ENCODE measurements at regions not wholly inside any gene's neighbourhood (a gene's known extent, or its start where the extent isn't known, plus 50 kb on each side); places are given as distances from the start of the nearest gene placed in this dataset.

- H3K9me3 ChIP-seq (ENCODE audit: low read length), result no peaks in the 10 kb centered on the region
- no peaks in the 10 kb centered on the region for H3K9me2 ChIP-seq (ENCODE audit: insufficient read depth, low read length)
- no peaks in the 10 kb centered on the region for H3K27me3 ChIP-seq (ENCODE audit: insufficient read depth, low read depth, low read length)
- no peak overlapping the region for H3K9ac ChIP-seq (ENCODE audit: low read length)
- H3K27ac ChIP-seq (ENCODE audit: low read length), result no peak overlapping the region
- no peaks in the 10 kb centered on the region for H3K36me3 ChIP-seq (ENCODE audit: insufficient read depth, low read length)
- H3K4me2 ChIP-seq (ENCODE audit: low read length), result no peak overlapping the region
- no peaks in the 10 kb centered on the region for H3F3A ChIP-seq (ENCODE audit: insufficient read depth, low read length, poor library complexity, severe bottlenecking)
- no peaks in the 10 kb centered on the region for H3K79me2 ChIP-seq (replicated peaks; ENCODE audit: insufficient read depth, low read length)
- TF ChIP-seq CTCF (IDR thresholded peaks at IDR 0.05; ENCODE audit: poor library complexity, severe bottlenecking) (peak; percentile 94), POLR2AphosphoS5 (IDR thresholded peaks at IDR 0.05) (no peak), SMC3 (conservative IDR thresholded peaks at IDR 0.05; ENCODE audit: poor library complexity) (peak; percentile 97), RAD21 (conservative IDR thresholded peaks at IDR 0.05) (peak; percentile 99), EZH2 (IDR thresholded peaks at IDR 0.05; ENCODE audit: borderline replicate concordance, insufficient read depth, low read length, poor library complexity, severe bottlenecking) (no peak), MXI1 (conservative IDR thresholded peaks at IDR 0.05; ENCODE audit: poor library complexity, severe bottlenecking) (peak; percentile 28), TAF1 (IDR thresholded peaks at IDR 0.05; ENCODE audit: low read depth) (no peak), EP300 (conservative IDR thresholded peaks at IDR 0.05; ENCODE audit: poor library complexity, severe bottlenecking) (no peak), REST (IDR thresholded peaks at IDR 0.05; ENCODE audit: borderline replicate concordance) (no peak)
- no peaks in the 10 kb centered on the region for H4K20me1 ChIP-seq (ENCODE audit: insufficient read depth)
- no peak overlapping the region for H2AFZ ChIP-seq (ENCODE audit: low read depth, low read length)
- no peak overlapping the region for H3K4me3 ChIP-seq (ENCODE audit: low read length)
Observed at GRCh38 chr6:18595774-18596530, 208.8 kb downstream of the RNF144B start.

GRCh38 chr6:18596531-18596835 is 209.3 kb downstream of the RNF144B start:
- no peaks in the 10 kb centered on the region for H3K36me3 ChIP-seq (ENCODE audit: insufficient read depth, low read length)
- no peak overlapping the region for H3K27ac ChIP-seq (ENCODE audit: low read length)
- no peaks in the 10 kb centered on the region for H3F3A ChIP-seq (ENCODE audit: insufficient read depth, low read length, poor library complexity, severe bottlenecking)
- TF ChIP-seq TAF1 (IDR thresholded peaks at IDR 0.05; ENCODE audit: low read depth) (no peak), SMC3 (conservative IDR thresholded peaks at IDR 0.05; ENCODE audit: poor library complexity) (peak; percentile 57)
- no peaks in the 10 kb centered on the region for H3K79me2 ChIP-seq (replicated peaks; ENCODE audit: insufficient read depth, low read length)
- no peak overlapping the region for H3K9ac ChIP-seq (ENCODE audit: low read length)
- H3K27me3 ChIP-seq (ENCODE audit: insufficient read depth, low read depth, low read length), result no peaks in the 10 kb centered on the region
- no peak overlapping the region for H3K4me2 ChIP-seq (ENCODE audit: low read length)
- H4K20me1 ChIP-seq (ENCODE audit: insufficient read depth), result no peaks in the 10 kb centered on the region
- no peaks in the 10 kb centered on the region for H3K9me3 ChIP-seq (ENCODE audit: low read length)
- no peaks in the 10 kb centered on the region for H3K9me2 ChIP-seq (ENCODE audit: insufficient read depth, low read length)
- no peak overlapping the region for H3K4me3 ChIP-seq (ENCODE audit: low read length)
- H2AFZ ChIP-seq (ENCODE audit: low read depth, low read length), result no peak overlapping the region
